A673 (cell line): ENCODE measurements at regions not wholly inside any gene's neighbourhood (a gene's known extent, or its start where the extent isn't known, plus 50 kb on each side); places are given as distances from the start of the nearest gene placed in this dataset.

Experiments
- BruUV-seq: library from RNA; stranded (reverse); fragments of 400-500 nt; replicated peaks from 2 replicates; lab custom pipeline; 2021; lab: Mats Ljungman, UMichigan
- CTCF ChIA-PET: fragments of 300-600 bp; sonication (Branson Sonifier 250); formaldehyde crosslinking; loops from one replicate; lab custom pipeline; 2022; ENCODE audit warnings: antibody characterized with exemption; lab: Charles Lee
- POLR2A ChIA-PET: fragments of 300-600 bp; sonication (Branson Sonifier 250); formaldehyde crosslinking; loops from one replicate; lab custom pipeline; 2022; ENCODE audit warnings: antibody characterized with exemption; ENCODE audit not compliant: low non-redundant PET; lab: Charles Lee
- DNase-seq: peaks from one replicate; pipeline ENCODE4 v3.0.0-alpha.2; 2015; ENCODE audit warnings: low spot score
- H3K27ac ChIP-seq: fragments of 200-600 bp; sonication (generic); 2 replicates; pipeline ENCODE4 v1.5.1; 2016; ENCODE audit warnings: mixed run types, low read depth, mild to moderate bottlenecking, mixed read lengths, antibody characterized with exemption, low read length; ENCODE audit not compliant: poor library complexity, severe bottlenecking
- H3K27me3 ChIP-seq: fragments of 200-600 bp; sonication (generic); replicated peaks from 2 replicates; pipeline ENCODE4 v1.6.1; 2017; ENCODE audit warnings: mixed run types, low read depth, mild to moderate bottlenecking, mixed read lengths, antibody characterized with exemption, low read length; ENCODE audit not compliant: insufficient read depth, poor library complexity
- H3K36me3 ChIP-seq: fragments of 200-600 bp; sonication (generic); 2 replicates; pipeline ENCODE4 v1.6.1; 2016; ENCODE audit warnings: mixed run types, mild to moderate bottlenecking, mixed read lengths, antibody characterized with exemption, low read length; ENCODE audit not compliant: insufficient read depth, poor library complexity, severe bottlenecking
- H3K4me1 ChIP-seq: fragments of 200-600 bp; sonication (generic); 2 replicates; pipeline ENCODE4 v1.6.1; 2017; ENCODE audit warnings: mixed run types, mild to moderate bottlenecking, mixed read lengths, antibody characterized with exemption, low read length; ENCODE audit not compliant: insufficient read depth, poor library complexity, severe bottlenecking
- H3K4me3 ChIP-seq: fragments of 200-600 bp; sonication (generic); 2 replicates; pipeline ENCODE4 v1.5.1; 2016; ENCODE audit warnings: low read depth, mixed run types, mild to moderate bottlenecking, mixed read lengths, low read length; ENCODE audit not compliant: poor library complexity, severe bottlenecking
- H3K9me3 ChIP-seq: fragments of 200-600 bp; sonication (generic); 2 replicates; pipeline ENCODE4 v1.6.1; 2016; ENCODE audit warnings: mixed run types, low read depth, mild to moderate bottlenecking, mixed read lengths, antibody characterized with exemption, low read length; ENCODE audit not compliant: poor library complexity, severe bottlenecking
- CTCF ChIP-seq: fragments of 300-800, 200-600 bp; sonication (generic); conservative IDR thresholded peaks from 2 replicates; pipeline ENCODE4 v1.5.1; 2017; ENCODE audit warnings: low read depth, mild to moderate bottlenecking, antibody characterized with exemption, low read length, moderate library complexity, mixed read lengths
- EZH2 ChIP-seq: fragments of 200-600 bp; sonication (generic); IDR thresholded peaks from 2 replicates; pipeline ENCODE4 v1.6.1; 2017; ENCODE audit warnings: borderline replicate concordance, low read depth, mild to moderate bottlenecking, mixed read lengths, antibody characterized with exemption, low read length; ENCODE audit not compliant: poor library complexity, severe bottlenecking
- intact Hi-C: fragments of 100-400 bp; cut with micrococcal nuclease; formaldehyde crosslinking; loops from one replicate; pipeline ENCODE4 v1.10.0; 2022; ENCODE audit not compliant: unreplicated experiment

GRCh38 chr2:150135223-150135883, 352.1 kb downstream of the RND3 start:
- no peaks in the 10 kb centered on the region for H3K9me3 ChIP-seq
- no peak for TF ChIP-seq CTCF
- TF ChIP-seq EZH2, result no peak
- peaks cover under 1% of the 10 kb centered on the region for H3K4me1 ChIP-seq
- CTCF ChIA-PET, result no interaction called here
- intact Hi-C loops, result no loop called here
- POLR2A ChIA-PET, result no interaction called here
- H3K27me3 ChIP-seq, result no peaks in the 10 kb centered on the region
- no peak overlapping the region for H3K4me3 ChIP-seq
- no peak for DNase-seq
- BruUV-seq, result no TSS peak
- no peak overlapping the region for H3K27ac ChIP-seq
- no peaks in the 10 kb centered on the region for H3K36me3 ChIP-seq

GRCh38 chr2:150134223-150134857, 353.1 kb downstream of the RND3 start:
- CTCF ChIA-PET, result no interaction called here
- no peaks in the 10 kb centered on the region for H3K4me1 ChIP-seq
- no peaks in the 10 kb centered on the region for H3K36me3 ChIP-seq
- BruUV-seq, result no TSS peak
- TF ChIP-seq CTCF, result no peak
- TF ChIP-seq EZH2, result no peak
- DNase-seq, result no peak
- H3K4me3 ChIP-seq, result no peak overlapping the region
- intact Hi-C loops, result no loop called here
- POLR2A ChIA-PET, result no interaction called here
- H3K27ac ChIP-seq, result no peak overlapping the region
- no peaks in the 10 kb centered on the region for H3K9me3 ChIP-seq
- no peaks in the 10 kb centered on the region for H3K27me3 ChIP-seq

GRCh38 chr2:150133623-150134022, 353.8 kb downstream of the RND3 start:
- intact Hi-C loops, result no loop called here
- Histone ChIP-seq H3K9me3 (no peaks in the 10 kb centered on the region), H3K27ac (no peak overlapping the region), H3K4me3 (no peak overlapping the region), H3K4me1 (no peaks in the 10 kb centered on the region), H3K27me3 (no peaks in the 10 kb centered on the region), H3K36me3 (no peaks in the 10 kb centered on the region)
- CTCF ChIA-PET, result no interaction called here
- no TSS peak for BruUV-seq
- POLR2A ChIA-PET, result no interaction called here
- no peak for DNase-seq
- no peak for TF ChIP-seq EZH2
- no peak for TF ChIP-seq CTCF
